NB4 (cell line): ENCODE measurements at regions not wholly inside any gene's neighbourhood (a gene's known extent, or its start where the extent isn't known, plus 50 kb on each side); places are given as distances from the start of the nearest gene placed in this dataset.

Experiments
- DNase-seq: peaks from one replicate; pipeline ENCODE4 v3.0.0; 2010; ENCODE audit warnings: low read depth
- H3K4me3 ChIP-seq: one replicate; pipeline ENCODE4 v1.5.1; 2011; ENCODE audit warnings: mild to moderate bottlenecking, low read depth, low read length, moderate library complexity
- CTCF ChIP-seq: IDR thresholded peaks from one replicate; pipeline ENCODE4 v1.5.1; 2012; ENCODE audit warnings: low read depth, low read length
- MAX ChIP-seq: IDR thresholded peaks from 2 replicates; pipeline ENCODE4 v1.6.1; 2011; ENCODE audit warnings: low read depth, low read length
- MYC ChIP-seq: IDR thresholded peaks from 2 replicates; pipeline ENCODE4 v1.6.1; 2011; ENCODE audit warnings: low read depth, low read length
- POLR2A ChIP-seq: IDR thresholded peaks from 2 replicates; pipeline ENCODE4 v1.6.1; 2011; ENCODE audit warnings: mild to moderate bottlenecking; ENCODE audit not compliant: insufficient read length; ENCODE audit errors: extremely low read depth

- DNase-seq, result no peak
- H3K4me3 ChIP-seq, result no peak overlapping the region
- TF ChIP-seq MYC (no peak), CTCF (no peak), MAX (no peak), POLR2A (no peak)
Measured at GRCh38 chr12:123100882-123101281, 50.0 kb downstream of the PITPNM2 start.

GRCh38 chr12:123100450-123100849, 50.4 kb downstream of the PITPNM2 start:
- no peak overlapping the region for H3K4me3 ChIP-seq
- DNase-seq, result no peak
- TF ChIP-seq POLR2A (no peak), MYC (no peak), MAX (no peak), CTCF (no peak)

GRCh38 chr12:123099560-123100192, 51.2 kb downstream of the PITPNM2 start:
- H3K4me3 ChIP-seq, result no peak overlapping the region
- TF ChIP-seq CTCF, result no peak
- no peak for TF ChIP-seq MYC
- TF ChIP-seq MAX, result no peak
- DNase-seq, result no peak

- H3K4me3 ChIP-seq, result no peak overlapping the region
- TF ChIP-seq MYC, result no peak
- TF ChIP-seq CTCF, result no peak
- TF ChIP-seq MAX, result 0 out of 2 replicates have a peak, but pooled peaks have one; percentile 13
- no peak for TF ChIP-seq POLR2A
- DNase-seq, result no peak
Measured at GRCh38 chr12:123098780-123099179, 52.1 kb downstream of the PITPNM2 start.

GRCh38 chr12:123097561-123098084, 53.3 kb downstream of the PITPNM2 start:
- H3K4me3 ChIP-seq, result no peak overlapping the region
- DNase-seq, result no peak
- no peak for TF ChIP-seq MYC
- TF ChIP-seq MAX, result no peak
- no peak for TF ChIP-seq POLR2A
- TF ChIP-seq CTCF, result no peak

- no peak for DNase-seq
- H3K4me3 ChIP-seq, result no peak overlapping the region
- TF ChIP-seq MAX, result no peak
- TF ChIP-seq CTCF, result no peak
- TF ChIP-seq MYC, result no peak
Measured at GRCh38 chr12:123096741-123097140, 54.1 kb downstream of the PITPNM2 start.
